ENCODE measurements at regions not wholly inside any gene's neighbourhood (a gene's known extent, or its start where the extent isn't known, plus 50 kb on each side); places are given as distances from the start of the nearest gene placed in this dataset.

GRCh38 chr2:125573432-125573831, 1082.5 kb upstream of the GYPC start (continued):
- TF ChIP-seq ZNF532 (CRISPR knock-in tag; IDR thresholded peaks at IDR 0.05; ENCODE audit: borderline replicate concordance) = no peak
- no peak for TF ChIP-seq ARID4B (CRISPR knock-in tag; IDR thresholded peaks at IDR 0.05; ENCODE audit: borderline replicate concordance)
- TF ChIP-seq AR (CRISPR knock-in tag; IDR thresholded peaks at IDR 0.05) = no peak
- no peak for TF ChIP-seq ELF4 (CRISPR knock-in tag; IDR thresholded peaks at IDR 0.05; ENCODE audit: low read depth)
- no peak for TF ChIP-seq IRF2 (CRISPR knock-in tag; IDR thresholded peaks at IDR 0.05; ENCODE audit: borderline replicate concordance, low read depth)
- TF ChIP-seq TCF7 (CRISPR knock-in tag; IDR thresholded peaks at IDR 0.05; ENCODE audit: low read depth) = no peak
- no peak for TF ChIP-seq FOXP4 (CRISPR knock-in tag; IDR thresholded peaks at IDR 0.05)
- no peak for TF ChIP-seq NFATC4 (CRISPR knock-in tag; IDR thresholded peaks at IDR 0.05)
- no peak for TF ChIP-seq ZNF138 (CRISPR knock-in tag; conservative IDR thresholded peaks at IDR 0.05)
- no peak for TF ChIP-seq HMGA2 (CRISPR knock-in tag; IDR thresholded peaks at IDR 0.05)
- TF ChIP-seq ETV6 (CRISPR knock-in tag; IDR thresholded peaks at IDR 0.05) = no peak
- no peak for TF ChIP-seq EMX1 (CRISPR knock-in tag; IDR thresholded peaks at IDR 0.05)

GRCh38 chr2:125576558-125576957, 1079.4 kb upstream of the GYPC start:
- TF ChIP-seq ATF1 (CRISPR knock-in tag; IDR thresholded peaks at IDR 0.05) = no peak
- no peak for TF ChIP-seq FOXP4 (CRISPR knock-in tag; IDR thresholded peaks at IDR 0.05)
- TF ChIP-seq TCF7 (CRISPR knock-in tag; IDR thresholded peaks at IDR 0.05; ENCODE audit: low read depth) = no peak
- no peak for TF ChIP-seq EMX1 (CRISPR knock-in tag; IDR thresholded peaks at IDR 0.05)
- DNase-seq (ENCODE audit: low spot score) (no peak), ATAC-seq (no peak)
- H3K27ac Mint-ChIP-seq = no peak overlapping the region
- POLR2A ChIA-PET = no interaction called here
- peaks cover 36% of the 10 kb centered on the region for H3K9me3 Mint-ChIP-seq
- H3K27me3 Mint-ChIP-seq (ENCODE audit: low read depth) = no peaks in the 10 kb centered on the region; the same call in 1 of the 2 replicates
- H3K4me3 Mint-ChIP-seq = no peak overlapping the region
- peaks cover 3% of the 10 kb centered on the region; the same call in 1 of the 2 replicates for H3K36me3 Mint-ChIP-seq
- no peaks in the 10 kb centered on the region for H3K4me1 Mint-ChIP-seq
- CTCF ChIA-PET = no interaction called here

Data from WTC11 (cell line).